ENCODE measurements at regions not wholly inside any gene's neighbourhood (a gene's known extent, or its start where the extent isn't known, plus 50 kb on each side); places are given as distances from the start of the nearest gene placed in this dataset.

DNA sequence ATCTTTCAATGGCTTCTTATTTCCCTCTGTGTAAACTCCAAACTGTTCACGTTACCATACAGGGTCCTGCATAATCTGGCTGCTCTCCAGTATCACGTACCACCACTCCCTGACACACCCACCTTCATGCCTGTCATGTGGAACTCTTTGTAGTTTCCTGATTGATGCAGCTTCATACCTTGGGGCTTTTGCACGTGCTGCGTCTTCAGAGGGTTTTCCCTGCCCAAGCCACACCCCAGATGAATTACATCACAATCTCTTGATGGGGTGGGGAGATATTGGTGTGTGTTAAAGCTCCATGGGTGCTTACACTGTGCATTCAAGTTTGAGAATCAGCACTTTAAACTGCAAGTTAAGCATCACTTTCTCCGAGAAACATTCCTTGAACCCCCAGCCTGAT, 101.9 kb downstream of the CT47B1 start:
- DNase-seq (ENCODE audit: low read depth in 1 of 2, low spot score in 1 of 2): no peak
- TF ChIP-seq JUND (IDR thresholded peaks at IDR 0.05; ENCODE audit: low read depth): no peak
- in situ Hi-C loops (cut with HindIII; ENCODE audit: low pct_unique_long_range_greater_than_20kb, low sequenced_read_pairs): no loop called here

- in situ Hi-C loops (cut with HindIII; ENCODE audit: low pct_unique_long_range_greater_than_20kb, low sequenced_read_pairs): no loop called here
- DNase-seq (ENCODE audit: low read depth in 1 of 2, low spot score in 1 of 2): peak in 1 of 2 experiments; percentile 81
- no peak for TF ChIP-seq JUND (IDR thresholded peaks at IDR 0.05; ENCODE audit: low read depth)
Measured at GRCh38 chrX:120769576-120770341, 105.9 kb downstream of the CT47B1 start.

DNA sequence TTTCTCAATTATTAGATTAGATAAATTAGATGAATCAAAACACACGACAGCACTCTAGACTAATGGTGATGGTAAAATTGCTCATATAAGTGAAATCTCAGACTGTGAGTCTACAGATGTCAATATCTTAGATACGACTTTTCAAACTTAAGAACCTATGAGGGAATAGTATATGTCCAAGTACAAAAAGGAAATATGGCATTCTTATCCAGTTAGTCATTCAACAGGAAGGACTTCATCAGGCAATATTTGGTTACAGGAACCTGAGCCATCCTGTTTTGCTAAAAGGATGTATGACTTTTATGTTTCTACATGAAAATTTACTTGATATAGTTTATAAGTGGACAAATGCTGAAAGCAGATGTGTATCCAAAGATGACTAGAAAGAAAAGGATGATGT, 107.0 kb downstream of the CT47B1 start:
- in situ Hi-C loops (cut with HindIII; ENCODE audit: low pct_unique_long_range_greater_than_20kb, low sequenced_read_pairs): no loop called here
- TF ChIP-seq JUND (IDR thresholded peaks at IDR 0.05; ENCODE audit: low read depth): no peak
- no peak for DNase-seq (ENCODE audit: low read depth in 1 of 2, low spot score in 1 of 2)

GRCh38 chrX:120768254-120768653, 107.4 kb downstream of the CT47B1 start:
- DNase-seq (ENCODE audit: low read depth in 1 of 2, low spot score in 1 of 2): no peak
- in situ Hi-C loops (cut with HindIII; ENCODE audit: low pct_unique_long_range_greater_than_20kb, low sequenced_read_pairs): no loop called here
- TF ChIP-seq JUND (IDR thresholded peaks at IDR 0.05; ENCODE audit: low read depth): no peak

DNA sequence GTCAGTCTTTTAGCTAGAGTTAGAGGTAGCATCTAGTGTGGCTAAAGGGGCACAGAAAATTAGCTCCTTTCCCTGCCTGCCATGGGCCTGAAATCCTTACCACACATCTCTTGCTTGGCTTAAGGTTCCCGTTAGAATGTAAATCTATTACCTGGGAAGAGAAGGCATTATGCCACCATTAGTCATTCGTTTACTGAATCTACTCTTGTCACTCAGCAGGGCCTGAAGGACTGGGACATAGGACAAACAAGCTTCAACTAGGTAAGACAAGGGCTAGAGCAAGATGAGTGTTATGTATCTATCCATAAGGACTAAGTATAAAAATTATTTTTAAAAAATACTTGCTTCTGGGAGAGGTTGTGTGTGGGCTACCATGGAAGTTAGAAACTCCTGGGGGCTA, 112.4 kb downstream of the CT47B1 start:
- no peak for TF ChIP-seq JUND (IDR thresholded peaks at IDR 0.05; ENCODE audit: low read depth)
- in situ Hi-C loops (cut with HindIII; ENCODE audit: low pct_unique_long_range_greater_than_20kb, low sequenced_read_pairs): no loop called here
- DNase-seq (ENCODE audit: low read depth in 1 of 2, low spot score in 1 of 2): no peak

- in situ Hi-C loops (cut with HindIII; ENCODE audit: low pct_unique_long_range_greater_than_20kb, low sequenced_read_pairs): no loop called here
- peak; percentile 15; the same call in 1 of the 2 replicates for TF ChIP-seq JUND (IDR thresholded peaks at IDR 0.05; ENCODE audit: low read depth)
- peak in 1 of 2 experiments; percentile 19 for DNase-seq (ENCODE audit: low read depth in 1 of 2, low spot score in 1 of 2)
Measured at GRCh38 chrX:120761810-120762209, 113.9 kb downstream of the CT47B1 start.

GRCh38 chrX:120759685-120760084, 116.0 kb downstream of the CT47B1 start:
- in situ Hi-C loops (cut with HindIII; ENCODE audit: low pct_unique_long_range_greater_than_20kb, low sequenced_read_pairs): no loop called here
- DNase-seq (ENCODE audit: low read depth in 1 of 2, low spot score in 1 of 2): no peak
- TF ChIP-seq JUND (IDR thresholded peaks at IDR 0.05; ENCODE audit: low read depth): no peak

DNA sequence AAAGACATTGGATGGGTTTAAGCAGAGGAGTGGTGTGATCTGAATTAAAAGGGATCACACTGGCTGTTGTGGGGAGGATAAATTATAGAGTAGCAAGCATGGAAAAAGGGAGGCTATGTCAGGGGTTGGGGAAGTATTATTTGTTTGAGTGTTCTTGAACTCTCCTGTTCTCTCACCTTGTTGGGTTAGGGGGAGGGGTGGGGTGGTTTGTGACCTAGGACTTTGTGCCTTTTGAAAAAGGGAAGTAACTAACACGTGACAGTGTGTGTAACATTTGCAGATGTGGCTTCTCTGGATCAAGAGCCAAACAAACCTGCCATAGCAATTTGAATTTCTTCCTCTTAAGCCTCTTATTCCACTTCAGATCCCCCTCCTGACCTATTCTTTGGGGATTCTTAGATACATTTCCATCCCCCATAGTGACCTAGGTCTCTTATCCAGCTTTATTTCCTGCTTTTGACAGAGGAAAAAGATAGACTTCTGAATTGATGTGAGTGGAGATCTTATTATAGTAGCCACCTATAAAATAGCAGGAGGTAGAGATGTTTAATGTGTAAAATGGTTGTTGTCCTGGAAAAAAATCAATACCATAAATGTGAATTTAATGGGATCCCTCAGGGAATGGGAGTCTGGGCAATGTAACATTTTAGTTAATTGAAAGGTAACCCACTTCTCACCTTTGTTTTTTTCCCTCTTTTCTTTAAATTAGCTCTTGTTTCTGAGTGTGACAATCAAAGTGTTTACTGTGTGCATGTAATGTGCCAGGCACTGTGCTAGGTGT, 120.4 kb downstream of the CT47B1 start:
- DNase-seq (ENCODE audit: low read depth in 1 of 2, low spot score in 1 of 2): no peak
- no peak for TF ChIP-seq JUND (IDR thresholded peaks at IDR 0.05; ENCODE audit: low read depth)
- in situ Hi-C loops (cut with HindIII; ENCODE audit: low pct_unique_long_range_greater_than_20kb, low sequenced_read_pairs): no loop called here

GRCh38 chrX:120753413-120754251, 122.0 kb downstream of the CT47B1 start:
- TF ChIP-seq JUND (IDR thresholded peaks at IDR 0.05; ENCODE audit: low read depth): no peak
- DNase-seq (ENCODE audit: low read depth in 1 of 2, low spot score in 1 of 2): no peak
- in situ Hi-C loops (cut with HindIII; ENCODE audit: low pct_unique_long_range_greater_than_20kb, low sequenced_read_pairs): no loop called here

GRCh38 chrX:120752431-120753082, 122.7 kb upstream of the C1GALT1C1 start:
- in situ Hi-C loops (cut with HindIII; ENCODE audit: low pct_unique_long_range_greater_than_20kb, low sequenced_read_pairs): no loop called here
- no peak for TF ChIP-seq JUND (IDR thresholded peaks at IDR 0.05; ENCODE audit: low read depth)
- DNase-seq (ENCODE audit: low read depth in 1 of 2, low spot score in 1 of 2): no peak

DNA sequence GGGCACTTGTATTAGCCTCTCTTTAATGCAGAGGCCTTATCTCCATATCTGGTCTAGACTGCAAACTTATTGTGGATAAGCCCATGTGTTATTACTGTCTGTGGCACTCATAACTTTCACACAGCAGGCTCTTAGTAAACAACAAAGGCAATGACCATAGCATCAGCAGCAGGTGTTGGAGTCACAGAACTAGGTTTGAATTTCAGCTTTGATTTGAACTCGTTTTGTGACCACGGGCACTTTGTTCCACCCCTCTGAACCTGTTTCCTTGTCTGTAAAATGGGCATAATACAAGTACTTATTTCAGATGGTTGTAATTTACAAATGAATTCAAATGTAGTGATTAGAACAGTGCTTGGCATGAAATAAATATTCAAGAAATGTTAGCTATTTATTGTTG, 121.8 kb upstream of the C1GALT1C1 start:
- no peak for TF ChIP-seq JUND (IDR thresholded peaks at IDR 0.05; ENCODE audit: low read depth)
- in situ Hi-C loops (cut with HindIII; ENCODE audit: low pct_unique_long_range_greater_than_20kb, low sequenced_read_pairs): no loop called here
- no peak for DNase-seq (ENCODE audit: low read depth in 1 of 2, low spot score in 1 of 2)

DNA sequence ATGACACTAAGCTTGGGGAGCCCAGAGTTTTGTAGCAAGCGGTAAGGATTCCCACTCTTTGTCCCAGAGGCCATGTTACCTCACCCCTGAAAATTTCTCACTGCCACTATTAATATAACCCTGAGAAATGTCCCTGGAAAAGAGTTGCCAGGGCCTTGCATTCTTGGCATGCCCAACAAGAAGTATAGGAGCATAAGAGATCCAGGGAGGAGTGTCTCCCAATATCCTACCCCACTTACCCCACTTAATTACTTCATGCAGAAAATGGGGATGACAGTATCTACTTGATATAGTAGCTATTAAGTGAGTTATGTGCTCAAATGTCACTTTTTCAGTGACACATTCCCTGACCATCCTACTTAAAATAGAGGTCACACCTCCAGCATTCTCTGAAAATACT, 120.5 kb upstream of the C1GALT1C1 start:
- TF ChIP-seq JUND (IDR thresholded peaks at IDR 0.05; ENCODE audit: low read depth): no peak
- DNase-seq (ENCODE audit: low read depth in 1 of 2, low spot score in 1 of 2): peak in 1 of 2 experiments; percentile 16
- in situ Hi-C loops (cut with HindIII; ENCODE audit: low pct_unique_long_range_greater_than_20kb, low sequenced_read_pairs): no loop called here
